Posterior vena cava (tissue), 2 donors: ENCODE measurements at regions not wholly inside any gene's neighbourhood (a gene's known extent, or its start where the extent isn't known, plus 50 kb on each side); places are given as distances from the start of the nearest gene placed in this dataset.

Experiments used
- DNase-seq: peaks from one replicate; pipeline ENCODE4 v3.0.0-alpha.2; 2020; ENCODE audit warnings: low spot score
- intact Hi-C, 2 donors: fragments of 100-400 bp; cut with DNase I; formaldehyde crosslinking; loops; one replicate each; pipeline versions ENCODE4 v1.14.1 to v1.14.2; 2022 to 2023
- donor health status: DM: yes; HTN: yes; CAD: no.
- donor health status: DM: yes; HTN: yes; CAD: no.

DNA sequence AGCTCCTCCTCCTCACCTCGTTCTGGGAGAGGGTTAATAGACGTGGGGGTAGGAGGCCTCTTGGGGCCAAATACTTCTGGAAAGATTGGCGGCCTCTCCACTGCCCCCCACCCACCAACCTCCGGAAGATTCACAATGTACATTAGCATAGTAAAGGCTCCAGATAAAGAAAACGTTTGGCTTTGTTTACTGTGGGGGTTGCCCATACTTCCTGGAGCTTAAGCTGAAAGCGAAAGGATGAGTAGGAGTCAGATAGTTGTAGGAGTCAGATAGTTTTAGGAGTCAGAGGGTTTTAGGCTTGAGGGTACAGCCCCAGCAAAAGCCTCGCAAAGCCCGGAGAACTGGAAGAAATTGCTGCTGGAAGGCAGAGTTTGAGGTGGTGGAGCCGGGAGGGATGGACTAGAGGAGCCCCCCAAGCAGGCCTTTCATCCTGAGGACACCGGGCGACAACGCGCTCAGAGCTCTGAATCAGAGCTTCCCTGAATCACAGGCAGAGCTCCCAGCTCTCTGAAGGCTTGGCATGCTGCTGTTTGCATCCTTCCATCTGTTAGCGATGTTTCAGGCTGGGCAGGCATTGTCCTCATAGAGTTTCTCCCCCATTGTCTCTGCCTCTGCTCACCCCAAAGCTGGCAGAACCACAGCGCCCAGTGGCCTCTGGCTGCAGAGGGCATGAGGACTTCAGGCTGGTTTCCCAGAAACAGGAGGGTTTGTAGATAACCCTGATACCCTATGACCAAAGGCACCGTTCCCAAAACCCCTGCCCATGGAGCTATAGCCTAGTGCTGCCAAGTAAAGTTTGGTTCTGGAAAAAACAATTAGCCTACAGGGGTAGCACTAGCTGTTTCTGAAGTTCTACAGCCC is 280.7 kb downstream of the BCOR start:
- intact Hi-C loops, result loop anchor here (5.0 to 10.0 kb wide), 4 partner anchors 62 to 338 kb away; no protein-coding TSS in a partner anchor
- DNase-seq, result no peak

DNA sequence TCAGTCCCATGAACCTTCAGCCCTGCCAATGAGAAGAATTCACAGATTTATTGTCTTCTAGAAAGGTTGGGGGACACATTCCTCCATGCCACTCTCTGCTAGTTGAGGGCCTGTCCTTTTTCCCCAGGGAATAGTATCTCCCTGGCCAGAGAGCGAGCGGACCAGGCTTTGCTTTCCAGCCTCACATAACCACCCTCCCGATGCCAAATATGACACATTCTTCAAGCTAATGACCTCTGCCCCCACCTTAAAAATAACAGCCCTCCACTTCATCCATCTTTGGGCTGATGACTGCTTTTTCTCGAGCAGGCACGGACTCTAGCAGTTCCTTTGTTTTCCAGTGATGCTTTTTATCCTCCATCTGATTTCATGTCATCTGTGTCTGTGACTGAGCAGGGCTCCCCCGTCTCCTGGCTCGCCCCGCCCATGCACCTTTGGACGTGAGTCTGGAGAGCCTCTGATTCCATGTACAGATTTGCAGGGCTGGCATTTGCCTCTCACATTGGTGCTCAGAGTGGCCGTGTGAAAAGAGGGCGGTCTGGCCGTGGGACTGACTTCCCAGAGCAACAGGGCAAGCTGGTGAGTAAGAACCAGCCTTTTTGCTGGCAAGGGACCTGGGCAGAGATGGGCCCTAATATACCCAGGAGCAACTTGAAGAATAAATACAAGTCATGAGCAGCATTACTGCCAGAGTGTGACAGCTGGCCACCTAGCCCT is 279.8 kb downstream of the BCOR start:
- intact Hi-C loops, result loop anchor here (5.0 to 10.0 kb wide), 4 partner anchors 63 to 337 kb away; no protein-coding TSS in a partner anchor
- DNase-seq, result no peak

DNA sequence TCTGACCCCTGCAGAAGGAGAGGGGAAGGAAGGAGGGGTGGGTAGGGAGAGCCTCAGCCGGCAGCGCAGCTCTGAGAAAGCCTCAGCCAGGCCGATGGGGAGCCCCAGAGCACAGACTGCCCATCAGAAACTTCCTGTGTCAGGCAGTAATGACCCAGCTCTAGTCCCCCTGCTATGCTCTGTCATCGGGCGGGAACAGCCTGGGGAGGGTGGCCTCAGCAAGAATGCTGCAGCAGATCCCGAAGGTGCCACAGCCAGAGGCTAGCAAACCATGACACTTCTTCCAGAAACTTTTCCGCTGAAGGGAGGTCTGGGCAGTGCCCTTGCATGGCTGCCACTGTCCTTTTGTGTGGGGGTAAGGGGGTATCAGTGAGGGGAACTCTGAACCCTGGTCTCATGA is 279.0 kb downstream of the BCOR start:
- DNase-seq, result no peak
- intact Hi-C loops, result loop anchor here (5.0 to 10.0 kb wide), 4 partner anchors 64 to 336 kb away; no protein-coding TSS in a partner anchor

DNA sequence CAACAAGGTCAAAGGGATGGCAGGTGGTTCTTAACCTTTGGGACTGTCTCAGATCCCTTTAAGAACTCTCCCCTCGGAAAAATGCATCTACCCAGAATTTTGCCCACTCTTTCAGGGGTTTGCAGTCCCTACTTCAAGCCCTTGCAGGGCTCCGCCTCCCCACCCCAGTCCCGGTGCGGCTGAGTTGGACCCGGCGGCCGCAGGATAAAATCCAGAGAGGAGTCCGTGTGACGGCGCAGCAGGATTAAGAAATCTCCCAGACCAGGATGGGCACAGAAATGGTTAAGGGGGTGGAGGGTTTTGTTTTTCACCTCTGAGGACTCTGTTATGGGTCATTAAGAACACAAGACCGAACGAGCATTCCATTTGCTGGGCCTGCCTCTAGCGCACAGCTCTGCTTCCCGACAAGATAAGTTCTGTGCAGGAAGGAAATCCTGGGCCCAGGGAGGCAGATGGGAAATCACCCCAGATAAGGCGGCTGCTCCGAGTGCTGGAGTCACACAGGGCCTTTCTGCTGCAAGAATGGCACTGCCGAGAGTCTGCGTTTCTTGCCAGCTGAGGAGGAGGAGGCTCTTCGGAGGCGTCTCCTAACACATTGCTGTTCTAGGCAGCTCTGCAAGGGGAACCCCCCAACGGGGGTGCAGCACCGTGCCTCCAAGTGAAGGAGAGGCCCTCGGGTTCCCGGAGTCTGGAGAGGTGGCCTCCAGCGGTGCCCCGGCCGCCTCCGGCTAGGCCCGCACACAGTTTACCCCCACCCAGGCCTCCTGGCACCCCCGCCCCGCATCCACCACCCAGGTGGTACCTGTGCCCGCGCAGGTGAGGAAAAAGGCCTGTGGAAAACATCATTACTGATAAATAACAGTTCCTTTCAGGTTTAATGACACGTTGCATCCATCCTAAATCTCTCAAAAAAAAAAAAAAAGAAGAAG is 277.6 kb downstream of the BCOR start:
- intact Hi-C loops, result loop anchor here (5.0 to 10.0 kb wide), 4 partner anchors 65 to 335 kb away; no protein-coding TSS in a partner anchor
- DNase-seq, result no peak

DNA sequence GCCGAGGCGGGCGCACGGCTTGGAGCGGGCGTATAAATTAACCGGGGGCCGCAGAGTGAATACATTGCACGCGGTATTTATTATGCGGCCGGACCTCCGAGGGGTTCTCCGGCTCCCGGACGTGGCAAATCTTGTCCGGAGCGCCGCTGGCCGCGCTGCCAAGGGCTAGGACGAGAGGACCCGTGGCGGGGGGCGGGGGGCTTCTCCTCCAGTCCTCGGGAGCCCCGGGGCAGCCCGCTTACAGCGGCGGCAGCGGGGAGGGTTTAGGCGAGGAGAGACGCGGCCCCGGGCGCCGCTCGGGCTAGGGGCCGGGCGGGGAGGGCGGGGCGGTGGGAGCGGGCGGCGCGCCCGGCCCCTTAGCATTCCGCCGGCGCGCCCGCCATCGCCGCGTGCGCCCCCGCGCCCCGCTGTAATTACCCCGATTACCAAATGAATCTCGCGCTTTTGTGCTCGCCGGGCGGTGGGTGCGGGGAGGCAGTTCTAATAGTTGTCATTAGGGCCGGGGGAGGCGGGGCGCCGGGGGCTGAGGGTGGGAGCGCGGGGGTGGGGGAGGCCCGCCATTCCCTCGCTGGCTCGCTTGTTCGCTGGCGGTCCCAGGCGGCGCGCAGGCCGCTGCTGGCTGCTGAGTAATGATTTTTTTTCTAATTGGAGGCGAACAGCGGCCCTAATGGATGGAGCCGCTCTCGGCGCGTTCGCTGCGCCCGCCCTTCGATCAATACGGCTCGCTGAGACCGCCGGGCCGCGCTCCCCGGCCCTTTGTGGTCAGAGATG is 276.6 kb downstream of the BCOR start:
- intact Hi-C loops, result no loop called here
- no peak for DNase-seq

DNA sequence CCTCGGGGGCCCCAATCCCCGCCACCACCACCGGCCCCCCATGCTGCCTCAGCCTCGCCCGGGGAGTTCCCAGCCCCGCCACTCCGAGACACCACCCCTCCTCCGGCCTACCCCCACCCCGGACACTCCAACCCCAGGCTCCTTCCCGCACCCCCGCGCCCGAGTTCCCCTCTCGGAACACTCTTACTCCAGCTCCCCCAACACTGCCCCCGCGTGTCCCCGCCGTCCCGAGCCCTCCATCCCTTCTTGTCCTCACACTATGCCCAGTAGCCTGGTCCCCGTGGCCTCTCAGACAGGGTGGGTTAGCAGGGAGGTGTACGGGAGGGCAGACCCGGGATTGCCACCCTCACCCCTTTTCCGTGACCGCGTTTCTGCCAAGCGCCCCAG is 276.1 kb downstream of the BCOR start:
- intact Hi-C loops, result no loop called here
- DNase-seq, result no peak

DNA sequence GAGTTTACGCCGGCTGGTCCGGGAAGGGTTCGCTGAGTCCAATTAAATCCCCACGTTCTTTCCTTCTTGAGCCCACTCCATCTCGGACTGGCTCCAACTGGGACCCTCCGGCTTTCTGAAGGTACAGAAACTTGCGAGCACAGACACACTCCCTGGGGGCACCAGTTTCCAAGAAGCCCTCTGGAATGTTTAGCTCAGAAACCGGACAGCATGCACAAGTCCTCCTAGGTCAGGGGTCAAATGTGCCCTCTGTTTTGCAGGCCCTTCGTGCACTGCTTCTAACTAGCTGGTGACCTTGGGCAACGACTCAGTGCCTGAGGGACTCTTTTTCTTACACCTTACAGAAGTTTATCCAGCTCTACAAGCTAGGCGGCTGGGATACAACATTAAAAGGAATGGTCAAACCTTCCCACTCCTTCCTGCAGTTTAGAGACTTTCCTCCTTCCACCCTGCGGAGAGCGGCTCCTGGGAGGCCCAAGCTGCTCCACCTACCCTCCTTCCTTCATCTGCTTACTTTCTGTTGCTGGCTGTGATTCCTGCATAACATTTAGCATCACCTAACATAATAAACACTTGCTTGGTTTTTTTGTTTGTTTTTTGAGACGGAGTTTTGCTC is 275.5 kb downstream of the BCOR start:
- intact Hi-C loops, result no loop called here
- no peak for DNase-seq

DNA sequence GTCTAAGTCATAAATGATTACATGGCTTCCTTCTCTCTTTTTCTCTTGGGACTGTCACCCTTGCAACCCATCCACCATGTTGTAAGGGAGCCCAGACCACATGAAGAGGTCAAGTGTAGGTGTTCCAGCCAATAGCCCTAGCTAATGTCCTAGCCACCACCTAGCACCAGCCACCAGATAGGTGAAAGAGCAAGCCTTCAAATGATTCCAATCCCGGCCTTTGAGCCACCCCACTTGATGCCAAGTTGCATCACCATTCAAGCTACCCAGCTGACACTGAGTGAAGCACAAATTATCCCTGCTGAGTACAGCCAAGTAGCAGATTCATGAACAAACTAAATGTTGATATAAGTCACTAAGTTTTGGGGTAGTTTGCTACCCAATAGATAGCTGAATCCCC is 274.3 kb downstream of the BCOR start:
- intact Hi-C loops, result no loop called here
- DNase-seq, result no peak

DNA sequence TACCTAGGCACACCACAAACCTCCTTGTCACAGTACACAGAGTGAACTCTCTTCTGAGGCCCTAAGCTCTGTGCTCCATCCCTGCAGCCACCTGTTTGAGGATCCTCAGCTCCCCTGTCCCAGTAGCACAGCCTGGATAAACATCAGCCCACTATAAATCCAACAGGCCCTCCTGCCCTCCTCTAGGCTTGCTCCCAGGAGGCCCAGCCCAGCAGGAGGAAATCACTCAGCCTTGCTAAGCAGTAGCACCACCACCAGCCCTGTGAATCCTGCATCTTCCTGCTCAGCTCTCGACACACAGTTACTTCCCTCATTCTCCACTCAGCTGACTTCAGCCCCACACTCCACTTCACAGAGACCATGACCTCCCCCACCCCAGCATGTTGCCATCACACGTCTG is 273.9 kb downstream of the BCOR start:
- intact Hi-C loops, result no loop called here
- no peak for DNase-seq

DNA sequence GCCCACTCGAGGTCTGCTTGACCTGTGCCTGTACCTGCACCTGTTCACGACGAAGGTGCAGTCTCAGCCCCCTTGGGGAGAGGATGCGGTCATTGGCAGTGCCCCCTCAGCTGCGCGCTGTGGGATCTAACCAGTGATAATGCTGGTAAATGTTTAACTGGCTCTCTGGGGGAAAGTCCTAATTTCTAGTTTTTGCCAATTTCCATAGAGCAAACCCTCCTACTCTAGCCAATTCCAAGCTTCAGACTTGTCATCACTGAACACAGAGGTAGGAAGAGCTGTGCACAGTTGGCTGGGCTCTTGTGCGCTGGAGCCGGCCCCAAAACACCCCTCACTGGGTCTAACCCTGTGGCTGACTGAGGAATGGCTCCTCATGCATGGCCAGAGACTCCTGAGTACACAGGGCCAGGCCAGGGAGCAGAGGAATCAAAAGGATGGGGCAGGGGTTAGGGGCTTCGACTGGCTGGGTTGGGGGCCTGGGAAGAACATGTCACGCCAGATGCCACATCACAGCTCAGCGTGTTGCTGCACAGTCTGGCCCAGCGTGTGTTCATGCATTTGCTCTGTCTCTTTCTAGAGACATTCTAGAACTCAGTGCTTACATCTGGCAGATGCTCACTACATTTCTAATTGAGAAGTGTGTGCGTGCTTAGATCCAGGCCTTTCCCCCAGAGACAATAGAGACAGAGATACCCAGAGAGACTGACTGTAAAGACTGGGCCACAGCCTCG is 270.8 kb downstream of the BCOR start:
- DNase-seq, result no peak
- intact Hi-C loops, result no loop called here

DNA sequence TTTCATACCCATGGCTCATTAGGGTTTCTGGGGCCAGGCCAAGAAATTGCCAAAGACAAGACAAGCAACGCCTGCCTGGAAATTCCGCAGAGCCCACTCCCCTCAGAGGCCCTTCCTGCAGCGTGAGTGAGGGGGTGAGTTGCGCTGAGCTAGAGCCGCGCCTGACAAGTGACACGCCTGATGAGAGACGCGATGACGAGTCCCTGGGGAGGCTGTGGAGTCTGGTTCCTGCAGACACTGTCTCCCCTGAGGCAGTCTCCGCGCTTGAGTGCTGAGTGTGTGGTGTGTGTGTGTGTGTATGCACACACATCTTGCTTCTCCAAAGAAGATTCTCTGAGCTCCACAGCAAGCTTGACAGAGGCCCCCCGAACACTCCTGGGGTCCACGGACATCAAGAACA is 269.8 kb downstream of the BCOR start:
- intact Hi-C loops, result no loop called here
- no peak for DNase-seq

DNA sequence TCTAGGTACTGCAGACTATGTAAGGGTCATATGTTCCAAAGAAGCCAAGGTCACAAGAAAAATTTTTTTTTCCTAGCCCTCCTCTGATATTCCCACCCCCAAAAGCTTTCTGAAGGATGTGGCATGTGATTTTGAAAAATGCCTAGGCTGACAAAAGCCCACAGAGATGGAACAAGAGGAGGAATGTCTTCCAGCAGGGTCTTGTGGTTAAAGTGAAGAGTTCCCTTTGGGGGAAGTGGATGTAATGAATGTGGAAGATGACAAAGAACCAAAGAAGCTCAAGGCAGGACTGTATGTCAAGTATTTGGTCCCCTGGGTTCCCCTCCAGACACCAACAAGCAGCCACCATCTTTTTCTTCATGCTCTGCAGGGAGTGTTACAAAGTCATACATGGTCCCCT is 268.8 kb downstream of the BCOR start:
- DNase-seq, result no peak
- intact Hi-C loops, result no loop called here

DNA sequence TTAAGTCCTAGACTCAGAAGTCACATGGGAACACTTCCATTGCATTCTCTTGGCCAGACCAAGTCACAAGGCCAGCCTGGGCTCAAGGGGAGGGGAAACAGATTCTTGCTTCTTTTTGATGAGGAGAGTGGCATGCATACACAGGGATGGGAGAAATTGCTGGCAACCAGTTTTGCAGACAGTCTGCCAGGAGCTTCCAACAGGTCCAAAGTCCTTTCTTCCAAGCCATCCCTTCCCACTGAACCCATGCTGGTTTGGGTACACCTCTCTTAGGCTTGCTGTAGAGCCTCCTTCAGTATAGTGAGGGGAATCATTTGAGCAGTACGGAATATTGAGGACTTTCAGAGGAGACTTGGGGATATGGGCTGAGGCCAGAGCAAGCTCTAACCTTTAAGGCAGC is 267.8 kb downstream of the BCOR start:
- intact Hi-C loops, result no loop called here

DNA sequence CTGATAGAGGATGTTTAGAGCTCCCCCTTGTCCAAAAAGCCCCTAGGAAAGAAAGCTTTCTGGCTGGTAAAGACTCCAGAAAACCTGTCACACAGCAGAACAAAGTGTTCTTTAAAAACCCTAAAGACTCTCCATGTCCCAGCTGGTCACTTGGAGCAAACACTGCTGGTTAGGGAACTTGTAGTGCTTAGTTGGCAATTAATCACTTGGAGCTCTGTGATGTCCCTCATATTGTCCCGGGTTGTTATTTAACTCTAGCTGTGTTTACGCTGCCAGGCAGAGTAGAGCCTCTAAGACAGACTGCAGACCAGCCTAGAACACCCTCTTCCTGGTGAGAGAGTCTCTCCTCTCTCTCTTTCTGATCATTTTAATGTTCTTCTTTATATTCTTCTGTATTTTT is 267.3 kb downstream of the BCOR start:
- DNase-seq, result no peak
- intact Hi-C loops, result no loop called here

More for the DNA sequence above, 267.8 kb downstream of the BCOR start:
- no peak for DNase-seq

DNA sequence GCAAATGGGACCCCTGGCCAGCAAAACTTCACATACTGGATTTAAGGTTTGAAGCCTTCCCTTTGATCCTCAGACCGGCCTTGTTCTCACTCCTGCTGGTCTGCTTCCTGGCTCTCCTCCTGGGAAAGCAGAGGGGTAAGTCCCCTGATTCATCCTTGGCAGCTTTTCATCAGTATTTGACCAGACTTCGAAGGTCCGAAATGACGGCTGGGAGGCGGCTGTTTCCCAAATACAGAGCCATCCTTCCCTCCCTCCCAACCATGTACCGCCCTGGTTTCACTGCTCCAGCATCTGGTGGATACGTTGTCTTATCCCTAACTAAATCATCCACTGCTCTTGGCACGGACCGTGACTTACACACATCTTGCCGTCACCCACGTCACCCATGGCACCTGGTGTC is 265.5 kb downstream of the BCOR start:
- DNase-seq, result no peak
- intact Hi-C loops, result no loop called here

DNA sequence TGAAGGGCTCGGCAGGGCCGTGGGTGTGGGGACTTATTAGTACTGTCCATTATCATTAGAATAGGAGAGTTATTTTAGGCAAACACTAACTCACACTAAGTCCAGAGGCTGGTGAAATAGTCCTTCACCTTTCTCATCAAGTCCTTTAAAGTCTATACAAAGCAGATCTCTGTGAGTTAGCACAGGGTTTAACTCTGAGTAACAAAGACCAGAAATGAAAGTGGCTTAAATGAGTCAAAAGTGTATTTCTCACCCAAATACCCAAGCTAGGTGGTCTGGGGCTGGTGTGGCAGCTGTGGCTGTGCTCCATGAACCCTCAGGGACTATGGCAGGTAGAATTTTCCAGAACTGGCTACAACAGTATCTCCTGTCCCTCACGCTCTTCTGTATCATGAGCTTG is 263.2 kb downstream of the BCOR start:
- no peak for DNase-seq
- intact Hi-C loops, result no loop called here

DNA sequence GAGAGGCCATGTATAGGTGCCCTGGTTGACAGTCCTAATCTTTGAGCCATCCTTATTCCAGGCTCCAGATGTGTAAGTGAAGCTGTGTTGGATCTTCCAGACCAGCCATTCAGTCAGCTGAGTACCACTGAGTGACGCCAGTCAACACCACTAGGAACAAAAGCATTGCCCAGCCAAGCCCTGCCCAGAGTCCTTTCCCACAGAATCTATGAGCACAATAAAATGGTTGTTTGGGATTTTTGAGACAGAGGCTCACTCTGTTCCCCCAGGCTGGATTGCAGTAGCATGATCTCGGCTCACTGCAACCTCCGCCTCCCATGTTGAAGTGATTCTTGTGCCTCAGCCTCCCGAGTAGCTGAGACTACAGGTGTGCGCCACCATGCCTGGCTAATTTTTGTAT is 262.5 kb downstream of the BCOR start:
- no peak for DNase-seq
- intact Hi-C loops, result no loop called here

DNA sequence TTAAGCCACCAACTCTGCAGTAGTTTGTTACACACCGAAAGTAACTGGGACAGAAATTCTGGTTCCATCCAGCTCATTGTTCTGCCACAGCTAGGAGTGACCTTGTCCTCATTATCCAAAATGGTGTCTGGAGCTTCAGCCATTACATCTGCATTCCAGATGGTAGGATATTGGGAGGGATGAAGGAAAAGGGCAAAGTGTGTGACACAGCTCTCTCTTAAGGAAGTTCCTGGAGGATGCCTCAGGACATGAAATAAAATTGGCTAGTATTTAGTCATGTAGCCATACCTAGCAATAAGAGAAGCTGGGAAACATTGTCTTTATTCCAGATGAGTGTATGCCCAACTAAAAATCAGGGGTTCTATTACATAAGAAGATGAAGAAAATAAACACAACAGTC is 262.0 kb downstream of the BCOR start:
- intact Hi-C loops, result no loop called here
- DNase-seq, result no peak
